MM.1S (cell line): ENCODE measurements at regions not wholly inside any gene's neighbourhood (a gene's known extent, or its start where the extent isn't known, plus 50 kb on each side); places are given as distances from the start of the nearest gene placed in this dataset.

Experiments
- DNase-seq: peaks from one replicate; pipeline ENCODE4 v3.0.0-alpha.2; 2015
- H2AFZ ChIP-seq: fragments of 300-600 bp; sonication (generic); 2 replicates; pipeline ENCODE4 v1.6.0; 2016; ENCODE audit warnings: antibody characterized with exemption, low read length
- H3F3A ChIP-seq: fragments of 300-600 bp; sonication (generic); 2 replicates; pipeline ENCODE4 v1.6.1; 2016; ENCODE audit warnings: mild to moderate bottlenecking, antibody characterized with exemption, low read length, moderate library complexity, mixed read lengths; ENCODE audit not compliant: insufficient read depth
- H3K27ac ChIP-seq: fragments of 300-600 bp; sonication (generic); 2 replicates; pipeline ENCODE4 v1.5.1; 2016; ENCODE audit warnings: mild to moderate bottlenecking, low read length
- H3K27me3 ChIP-seq: fragments of 300-600 bp; sonication (generic); replicated peaks from 2 replicates; pipeline ENCODE4 v1.6.0; 2016; ENCODE audit warnings: low read length; ENCODE audit not compliant: insufficient read depth
- H3K36me3 ChIP-seq: fragments of 300-600 bp; sonication (generic); replicated peaks from 2 replicates; pipeline ENCODE4 v1.6.1; 2016; ENCODE audit warnings: mild to moderate bottlenecking, low read length, mixed read lengths; ENCODE audit not compliant: insufficient read depth
- H3K4me1 ChIP-seq: fragments of 300-600 bp; sonication (generic); 2 replicates; pipeline ENCODE4 v1.6.1; 2016; ENCODE audit warnings: low read length, mixed read lengths
- H3K4me2 ChIP-seq: fragments of 300-600 bp; sonication (generic); 2 replicates; pipeline ENCODE4 v1.6.0; 2016; ENCODE audit warnings: low read depth, low read length
- H3K4me3 ChIP-seq: fragments of 300-600 bp; sonication (generic); 2 replicates; pipeline ENCODE4 v1.5.1; 2016; ENCODE audit warnings: low read length, mixed read lengths
- H3K79me2 ChIP-seq: fragments of 300-600 bp; sonication (generic); 2 replicates; pipeline ENCODE4 v1.6.1; 2016; ENCODE audit warnings: mixed run types, low read length, mixed read lengths
- H3K9ac ChIP-seq: fragments of 300-600 bp; sonication (generic); 2 replicates; pipeline ENCODE4 v1.6.1; 2016; ENCODE audit warnings: low read length, mixed read lengths
- H3K9me2 ChIP-seq: fragments of 300-600 bp; sonication (generic); replicated peaks from 2 replicates; pipeline ENCODE4 v1.6.1; 2016; ENCODE audit warnings: mild to moderate bottlenecking, low read length, mixed read lengths; ENCODE audit not compliant: insufficient read depth
- H3K9me3 ChIP-seq: fragments of 300-600 bp; sonication (generic); replicated peaks from 2 replicates; pipeline ENCODE4 v1.6.1; 2016; ENCODE audit warnings: mild to moderate bottlenecking, low read length, mixed read lengths; ENCODE audit not compliant: insufficient read depth
- H4K20me1 ChIP-seq: fragments of 300-600 bp; sonication (generic); 2 replicates; pipeline ENCODE4 v1.6.1; 2016; ENCODE audit warnings: mild to moderate bottlenecking, low read length, moderate library complexity, mixed read lengths; ENCODE audit not compliant: insufficient read depth
- CTCF ChIP-seq: fragments of 300-600 bp; sonication (generic); IDR thresholded peaks from 2 replicates; pipeline ENCODE4 v1.5.1; 2016; ENCODE audit warnings: antibody characterized with exemption, low read length, mixed read lengths
- EZH2 ChIP-seq: fragments of 300-600 bp; sonication (generic); optimal IDR thresholded peaks from 2 replicates; pipeline ENCODE3; 2017; ENCODE audit warnings: low read depth, mild to moderate bottlenecking, antibody characterized with exemption, low read length, mixed read lengths
- EZH2phosphoT487 ChIP-seq: fragments of 300-600 bp; sonication (generic); IDR thresholded peaks from 2 replicates; pipeline ENCODE4 v1.6.1; 2018; ENCODE audit warnings: antibody characterized with exemption, low read length

- no peaks in the 10 kb centered on the region for H3K36me3 ChIP-seq
- H3K4me1 ChIP-seq, result no peaks in the 10 kb centered on the region
- no peak overlapping the region for H3K4me2 ChIP-seq
- H3K9me2 ChIP-seq, result no peaks in the 10 kb centered on the region
- H2AFZ ChIP-seq, result no peak overlapping the region
- H3K27ac ChIP-seq, result no peak overlapping the region
- H4K20me1 ChIP-seq, result no peaks in the 10 kb centered on the region
- no peak for DNase-seq
- no peaks in the 10 kb centered on the region for H3F3A ChIP-seq
- H3K4me3 ChIP-seq, result no peak overlapping the region
- no peaks in the 10 kb centered on the region for H3K79me2 ChIP-seq
- TF ChIP-seq EZH2phosphoT487, result no peak
- no peak for TF ChIP-seq CTCF
- no peak for TF ChIP-seq EZH2
- no peak overlapping the region for H3K9ac ChIP-seq
- H3K27me3 ChIP-seq, result no peaks in the 10 kb centered on the region
- H3K9me3 ChIP-seq, result no peaks in the 10 kb centered on the region
Measured at GRCh38 chr2:176502619-176503018, 233.4 kb downstream of the MTX2 start.

GRCh38 chr2:176503776-176504175 lies 234.5 kb downstream of the MTX2 start:
- Histone ChIP-seq H2AFZ (no peak overlapping the region), H3K36me3 (no peaks in the 10 kb centered on the region), H3K4me1 (no peaks in the 10 kb centered on the region), H3K9ac (no peak overlapping the region), H4K20me1 (no peaks in the 10 kb centered on the region), H3K4me3 (no peak overlapping the region), H3K79me2 (no peaks in the 10 kb centered on the region), H3K27me3 (no peaks in the 10 kb centered on the region), H3K9me3 (no peaks in the 10 kb centered on the region), H3F3A (no peaks in the 10 kb centered on the region), H3K9me2 (no peaks in the 10 kb centered on the region), H3K27ac (no peak overlapping the region), H3K4me2 (no peak overlapping the region)
- no peak for DNase-seq
- TF ChIP-seq EZH2phosphoT487, result no peak
- no peak for TF ChIP-seq CTCF
- TF ChIP-seq EZH2, result no peak

- H4K20me1 ChIP-seq, result no peaks in the 10 kb centered on the region
- H3K4me2 ChIP-seq, result no peak overlapping the region
- DNase-seq, result no peak
- H3K9ac ChIP-seq, result no peak overlapping the region
- no peak overlapping the region for H2AFZ ChIP-seq
- H3K9me2 ChIP-seq, result no peaks in the 10 kb centered on the region
- TF ChIP-seq CTCF, result no peak
- no peaks in the 10 kb centered on the region for H3F3A ChIP-seq
- H3K79me2 ChIP-seq, result no peaks in the 10 kb centered on the region
- no peaks in the 10 kb centered on the region for H3K9me3 ChIP-seq
- H3K4me3 ChIP-seq, result no peak overlapping the region
- no peak overlapping the region for H3K27ac ChIP-seq
- no peaks in the 10 kb centered on the region for H3K27me3 ChIP-seq
- no peaks in the 10 kb centered on the region for H3K36me3 ChIP-seq
- no peaks in the 10 kb centered on the region for H3K4me1 ChIP-seq
Measured at GRCh38 chr2:176504440-176504839, 235.2 kb downstream of the MTX2 start.

GRCh38 chr2:176507786-176508185 lies 238.5 kb downstream of the MTX2 start:
- H3F3A ChIP-seq, result no peaks in the 10 kb centered on the region
- H3K9me2 ChIP-seq, result no peaks in the 10 kb centered on the region
- H3K27ac ChIP-seq, result no peak overlapping the region
- no peaks in the 10 kb centered on the region for H3K4me1 ChIP-seq
- no peak overlapping the region for H3K4me2 ChIP-seq
- H4K20me1 ChIP-seq, result no peaks in the 10 kb centered on the region
- no peak for DNase-seq
- H2AFZ ChIP-seq, result no peak overlapping the region
- H3K9me3 ChIP-seq, result no peaks in the 10 kb centered on the region
- no peaks in the 10 kb centered on the region for H3K27me3 ChIP-seq
- H3K4me3 ChIP-seq, result no peak overlapping the region
- no peak overlapping the region for H3K9ac ChIP-seq
- TF ChIP-seq CTCF, result no peak
- no peak for TF ChIP-seq EZH2phosphoT487
- TF ChIP-seq EZH2, result no peak
- H3K36me3 ChIP-seq, result no peaks in the 10 kb centered on the region
- no peaks in the 10 kb centered on the region for H3K79me2 ChIP-seq
